AG04449 (cell line): ENCODE measurements at regions not wholly inside any gene's neighbourhood (a gene's known extent, or its start where the extent isn't known, plus 50 kb on each side); places are given as distances from the start of the nearest gene placed in this dataset.

Source experiments
- CTCF ChIA-PET: fragments of 350-600 bp; formaldehyde crosslinking; extraction: SDS; loops from one replicate; lab custom pipeline; 2021; ENCODE audit warnings: antibody characterized with exemption; lab: Yijun Ruan, JAX
- POLR2A ChIA-PET: fragments of 400-600, 350-600 bp; formaldehyde crosslinking; extraction: SDS; loops from one replicate; lab custom pipeline; 2020; ENCODE audit warnings: antibody characterized with exemption, inconsistent platforms; lab: Yijun Ruan, JAX
- DNase-seq: peaks from one replicate; pipeline ENCODE4 v3.0.0-alpha.2; 2010; ENCODE audit warnings: low read depth, low spot score
- H3K4me3 ChIP-seq: 2 replicates; pipeline ENCODE4 v1.5.1; 2011; ENCODE audit warnings: low read depth, mild to moderate bottlenecking, control low read depth, low read length
- TF ChIP-seq, protein P1 (sequence below): IDR thresholded peaks from one replicate; pipeline ENCODE4 v1.5.1; 2011; ENCODE audit warnings: mild to moderate bottlenecking, moderate library complexity, low read length, control low read depth, inconsistent platforms; ENCODE audit not compliant: insufficient read depth; ENCODE audit errors: missing control alignments

DNA sequence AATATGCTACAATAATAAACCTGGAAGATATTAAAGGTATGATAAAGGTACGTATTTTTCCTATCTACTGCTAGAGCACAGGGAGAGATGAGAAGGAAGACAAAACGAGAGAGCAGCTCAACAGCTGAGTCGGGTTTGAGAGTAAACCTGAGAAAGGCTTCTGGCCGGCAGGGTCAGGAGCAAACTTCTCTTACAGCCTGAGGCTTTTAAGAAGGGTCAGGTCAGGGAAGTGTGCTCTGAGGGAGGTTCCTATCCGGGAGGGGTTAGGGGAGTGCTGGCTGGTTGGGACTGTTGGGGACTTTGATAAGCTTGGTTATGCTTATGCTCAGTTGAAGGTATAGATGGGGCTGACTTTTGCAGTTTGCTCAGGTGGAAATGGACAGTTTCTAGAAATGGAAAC lies 77.7 kb upstream of the PRR20A start:
- no peak overlapping the region for H3K4me3 ChIP-seq
- TF ChIP-seq, protein P1, sequence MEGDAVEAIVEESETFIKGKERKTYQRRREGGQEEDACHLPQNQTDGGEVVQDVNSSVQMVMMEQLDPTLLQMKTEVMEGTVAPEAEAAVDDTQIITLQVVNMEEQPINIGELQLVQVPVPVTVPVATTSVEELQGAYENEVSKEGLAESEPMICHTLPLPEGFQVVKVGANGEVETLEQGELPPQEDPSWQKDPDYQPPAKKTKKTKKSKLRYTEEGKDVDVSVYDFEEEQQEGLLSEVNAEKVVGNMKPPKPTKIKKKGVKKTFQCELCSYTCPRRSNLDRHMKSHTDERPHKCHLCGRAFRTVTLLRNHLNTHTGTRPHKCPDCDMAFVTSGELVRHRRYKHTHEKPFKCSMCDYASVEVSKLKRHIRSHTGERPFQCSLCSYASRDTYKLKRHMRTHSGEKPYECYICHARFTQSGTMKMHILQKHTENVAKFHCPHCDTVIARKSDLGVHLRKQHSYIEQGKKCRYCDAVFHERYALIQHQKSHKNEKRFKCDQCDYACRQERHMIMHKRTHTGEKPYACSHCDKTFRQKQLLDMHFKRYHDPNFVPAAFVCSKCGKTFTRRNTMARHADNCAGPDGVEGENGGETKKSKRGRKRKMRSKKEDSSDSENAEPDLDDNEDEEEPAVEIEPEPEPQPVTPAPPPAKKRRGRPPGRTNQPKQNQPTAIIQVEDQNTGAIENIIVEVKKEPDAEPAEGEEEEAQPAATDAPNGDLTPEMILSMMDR, result no peak
- POLR2A ChIA-PET, result no interaction called here
- DNase-seq, result no peak
- CTCF ChIA-PET, result no interaction called here

DNA sequence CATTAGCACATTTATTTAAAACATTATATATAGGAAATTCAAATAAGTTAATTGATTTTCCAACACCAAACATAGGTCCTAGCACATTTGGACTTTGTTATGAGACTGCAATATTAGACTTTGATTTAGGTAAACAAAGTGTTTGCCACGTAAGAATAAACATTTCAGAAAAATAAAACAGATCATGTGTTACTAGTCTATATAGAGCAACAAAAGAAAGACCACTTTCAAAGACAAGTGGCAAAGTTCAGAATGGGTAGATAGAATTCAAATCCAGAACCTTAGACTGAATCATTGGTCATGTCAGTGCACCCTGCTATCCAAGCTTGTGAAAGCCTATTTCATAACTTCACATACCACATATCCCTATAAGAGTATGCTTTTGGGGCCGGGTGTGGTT lies 66.7 kb upstream of the PRR20A start:
- CTCF ChIA-PET, result no interaction called here
- DNase-seq, result no peak
- TF ChIP-seq, protein P1, result no peak

DNA sequence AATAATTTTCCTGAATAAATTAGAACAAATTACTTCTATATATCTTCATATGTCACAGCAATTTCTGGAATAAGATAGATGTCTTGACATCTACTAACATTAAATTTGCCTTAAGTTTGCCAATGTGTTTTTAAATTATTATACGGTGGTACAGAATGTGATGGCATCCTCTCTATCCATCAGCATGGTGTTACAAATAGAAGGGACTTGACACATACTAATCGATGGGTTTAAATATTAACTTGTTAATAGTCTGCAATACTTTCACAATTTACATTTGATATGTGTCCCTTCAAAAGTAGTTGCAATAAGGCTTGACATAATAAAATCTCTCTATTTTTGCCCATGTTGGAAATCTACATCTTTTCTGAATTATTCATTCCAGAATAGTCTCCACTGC lies 65.1 kb upstream of the PRR20A start:
- ChIA-PET CTCF (no interaction called here), POLR2A (no interaction called here)
- TF ChIP-seq, protein P1, result no peak
- DNase-seq, result no peak
- no peak overlapping the region for H3K4me3 ChIP-seq

More for the DNA sequence above, 66.7 kb upstream of the PRR20A start:
- H3K4me3 ChIP-seq, result no peak overlapping the region
- POLR2A ChIA-PET, result no interaction called here

DNA sequence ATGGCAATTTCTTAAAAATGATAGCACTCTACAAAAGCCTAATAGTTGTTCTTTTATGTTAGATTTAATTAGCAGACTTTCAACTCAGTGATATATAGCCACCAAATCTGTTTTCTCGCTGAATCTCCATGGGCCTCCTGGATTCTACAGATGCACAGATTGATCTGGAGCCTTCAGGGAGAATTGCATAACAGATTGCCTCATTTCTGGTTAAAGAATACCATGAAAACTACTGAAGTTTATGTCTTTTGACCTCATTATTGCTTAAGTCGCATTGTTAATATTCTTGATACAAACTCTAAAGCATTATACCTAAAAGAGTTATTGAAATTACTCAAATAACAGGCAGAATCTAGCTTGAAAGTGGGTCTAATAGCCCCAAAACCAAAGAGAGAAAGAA lies 53.7 kb upstream of the PRR20A start:
- TF ChIP-seq, protein P1, result no peak
- POLR2A ChIA-PET, result no interaction called here
- CTCF ChIA-PET, result no interaction called here
- H3K4me3 ChIP-seq, result no peak overlapping the region
- no peak for DNase-seq
